Nephron progenitor cell (in vitro differentiated cells): ENCODE measurements at regions not wholly inside any gene's neighbourhood (a gene's known extent, or its start where the extent isn't known, plus 50 kb on each side); places are given as distances from the start of the nearest gene placed in this dataset.

Source experiments
- DNase-seq: peaks from one replicate; pipeline ENCODE4 v3.0.0; 2021
- H3K27ac Mint-ChIP-seq: 2 replicates; pipeline ENCODE4 v1.8.0; 2021; ENCODE audit warnings: mild to moderate bottlenecking, moderate library complexity, mixed read lengths
- H3K27me3 Mint-ChIP-seq: 2 replicates; pipeline ENCODE4 v1.8.0; 2021; ENCODE audit warnings: mild to moderate bottlenecking, low read depth, mixed read lengths; ENCODE audit not compliant: poor library complexity
- H3K36me3 Mint-ChIP-seq: 2 replicates; pipeline ENCODE4 v1.8.0; 2021; ENCODE audit warnings: low read depth, mixed read lengths
- H3K4me1 Mint-ChIP-seq: 2 replicates; pipeline ENCODE4 v1.8.0; 2021; ENCODE audit warnings: mixed read lengths
- H3K4me3 Mint-ChIP-seq: 2 replicates; pipeline ENCODE4 v1.8.0; 2021; ENCODE audit warnings: mild to moderate bottlenecking, moderate library complexity, mixed read lengths
- H3K9me3 Mint-ChIP-seq: 2 replicates; pipeline ENCODE4 v1.8.0; 2021; ENCODE audit warnings: mild to moderate bottlenecking, moderate library complexity, mixed read lengths
- CTCF ChIP-seq: fragments of 200-600 bp; sonication (generic); IDR thresholded peaks from 2 replicates; pipeline ENCODE4 v1.5.0; 2021; ENCODE audit warnings: antibody characterized with exemption

- peaks cover 17% of the 10 kb centered on the region for H3K27me3 Mint-ChIP-seq
- TF ChIP-seq CTCF: no peak
- H3K36me3 Mint-ChIP-seq: no peaks in the 10 kb centered on the region
- no peak overlapping the region for H3K27ac Mint-ChIP-seq
- H3K4me1 Mint-ChIP-seq: no peaks in the 10 kb centered on the region
- H3K9me3 Mint-ChIP-seq: no peaks in the 10 kb centered on the region
- H3K4me3 Mint-ChIP-seq: no peak overlapping the region
- DNase-seq: no peak
These were observed 316.7 kb upstream of the RORA start for GRCh38 chr15:61545763-61546162.

- H3K9me3 Mint-ChIP-seq: no peaks in the 10 kb centered on the region
- no peak overlapping the region for H3K4me3 Mint-ChIP-seq
- DNase-seq: no peak
- peaks cover 17% of the 10 kb centered on the region for H3K27me3 Mint-ChIP-seq
- no peaks in the 10 kb centered on the region for H3K36me3 Mint-ChIP-seq
- no peaks in the 10 kb centered on the region for H3K4me1 Mint-ChIP-seq
- TF ChIP-seq CTCF: no peak
- no peak overlapping the region for H3K27ac Mint-ChIP-seq
These were observed 312.4 kb upstream of the RORA start for GRCh38 chr15:61541516-61541915.

GRCh38 chr15:61537337-61537736, 308.2 kb upstream of the RORA start:
- H3K27ac Mint-ChIP-seq: no peak overlapping the region
- no peaks in the 10 kb centered on the region for H3K9me3 Mint-ChIP-seq
- no peak overlapping the region for H3K4me3 Mint-ChIP-seq
- peaks cover 15% of the 10 kb centered on the region for H3K4me1 Mint-ChIP-seq
- peaks cover 18% of the 10 kb centered on the region for H3K27me3 Mint-ChIP-seq
- no peaks in the 10 kb centered on the region for H3K36me3 Mint-ChIP-seq
- DNase-seq: no peak
- TF ChIP-seq CTCF: no peak

- Mint-ChIP-seq H3K4me1 (peaks cover 15% of the 10 kb centered on the region), H3K4me3 (no peak overlapping the region), H3K27ac (no peak overlapping the region), H3K36me3 (no peaks in the 10 kb centered on the region), H3K9me3 (no peaks in the 10 kb centered on the region), H3K27me3 (peaks cover 18% of the 10 kb centered on the region)
- no peak for DNase-seq
- no peak for TF ChIP-seq CTCF
These were observed 305.9 kb upstream of the RORA start for GRCh38 chr15:61534986-61535385.

- no peak for TF ChIP-seq CTCF
- no peaks in the 10 kb centered on the region for H3K36me3 Mint-ChIP-seq
- peaks cover 11% of the 10 kb centered on the region for H3K27me3 Mint-ChIP-seq
- no peak for DNase-seq
- no peak overlapping the region for H3K27ac Mint-ChIP-seq
- H3K9me3 Mint-ChIP-seq: no peaks in the 10 kb centered on the region
- H3K4me1 Mint-ChIP-seq: peaks cover 45% of the 10 kb centered on the region
- H3K4me3 Mint-ChIP-seq: no peak overlapping the region
These were observed 301.7 kb upstream of the RORA start for GRCh38 chr15:61530769-61531168.

- peak overlapping the region; percentile 89 for H3K27ac Mint-ChIP-seq
- H3K27me3 Mint-ChIP-seq: no peaks in the 10 kb centered on the region
- peaks cover 41% of the 10 kb centered on the region for H3K4me1 Mint-ChIP-seq
- H3K9me3 Mint-ChIP-seq: no peaks in the 10 kb centered on the region
- H3K36me3 Mint-ChIP-seq: no peaks in the 10 kb centered on the region
- no peak for DNase-seq
- H3K4me3 Mint-ChIP-seq: no peak overlapping the region
- no peak for TF ChIP-seq CTCF
These were observed 299.4 kb upstream of the RORA start for GRCh38 chr15:61528581-61528910.
